IMR-90 (cell line): ENCODE measurements at regions not wholly inside any gene's neighbourhood (a gene's known extent, or its start where the extent isn't known, plus 50 kb on each side); places are given as distances from the start of the nearest gene placed in this dataset.
"Not testable (repeated sequence)": the region's sequence is repeated elsewhere in the genome, so short reads cannot be mapped to it uniquely, and the experiment has no call there.

Source experiments
- ATAC-seq: fragments of 200-7000 bp; cut with Tn5 transposase; 2 replicates; pipeline ENCODE4 v1.9.1; 2020; ENCODE audit warnings: low read depth, mild to moderate bottlenecking, moderate library complexity
- BruUV-seq: library from RNA; stranded (reverse); fragments of 400-500 nt; replicated peaks from 2 replicates; lab custom pipeline; 2021; lab: Mats Ljungman, UMichigan
- CTCF ChIA-PET: fragments of 300-600 bp; formaldehyde crosslinking; extraction: SDS; loops from one replicate; lab custom pipeline; 2021; ENCODE audit warnings: antibody characterized with exemption; lab: Yijun Ruan, JAX
- POLR2A ChIA-PET: fragments of 300-600 bp; sonication (Branson Sonifier 250); formaldehyde crosslinking; loops from one replicate; lab custom pipeline; 2022; ENCODE audit warnings: antibody characterized with exemption; ENCODE audit not compliant: unreplicated experiment; lab: Charles Lee
- DNase-seq: peaks from one replicate; pipeline ENCODE4 v3.0.0; 2013
- H2AFZ ChIP-seq: replicated peaks from 2 replicates; pipeline ENCODE3; 2013; ENCODE audit warnings: low read length, mild to moderate bottlenecking; ENCODE audit not compliant: poor library complexity
- H2AK5ac ChIP-seq: 2 replicates; pipeline ENCODE4 v1.6.1; 2013; ENCODE audit warnings: low read depth, low read length, inconsistent platforms
- H2AK9ac ChIP-seq: replicated peaks from 2 replicates; pipeline ENCODE3; 2013; ENCODE audit warnings: mild to moderate bottlenecking, low read depth, low read length, moderate library complexity; ENCODE audit not compliant: poor library complexity
- H2BK120ac ChIP-seq: 2 replicates; pipeline ENCODE4 v1.6.1; 2013; ENCODE audit warnings: low read depth, low read length, inconsistent platforms
- H2BK15ac ChIP-seq: 3 replicates; pipeline ENCODE4 v1.6.1; 2013; ENCODE audit warnings: low read depth, low read length, inconsistent platforms
- H2BK20ac ChIP-seq: 2 replicates; pipeline ENCODE4 v1.6.1; 2013; ENCODE audit warnings: low read depth, mild to moderate bottlenecking, inconsistent platforms, low read length, moderate library complexity
- H2BK5ac ChIP-seq: 2 replicates; pipeline ENCODE4 v1.6.1; 2013; ENCODE audit warnings: mild to moderate bottlenecking, low read depth, low read length, inconsistent platforms; ENCODE audit not compliant: poor library complexity, severe bottlenecking
- H3K14ac ChIP-seq: replicated peaks from 2 replicates; pipeline ENCODE4 v1.6.1; 2013; ENCODE audit warnings: low read depth, low read length, inconsistent platforms
- H3K18ac ChIP-seq: 2 replicates; pipeline ENCODE4 v1.6.1; 2013; ENCODE audit warnings: low read depth, low read length, control low read depth
- H3K23ac ChIP-seq: 2 replicates; pipeline ENCODE4 v1.6.1; 2013; ENCODE audit warnings: low read depth, low read length, inconsistent platforms
- H3K27ac ChIP-seq: 2 replicates; pipeline ENCODE4 v1.5.1; 2013; ENCODE audit warnings: mild to moderate bottlenecking, control low read depth, low read length; ENCODE audit not compliant: insufficient read depth
- H3K27me3 ChIP-seq: 2 replicates; pipeline ENCODE4 v1.6.1; 2013; ENCODE audit warnings: low read length; ENCODE audit not compliant: control insufficient read depth, insufficient read depth
- H3K36me3 ChIP-seq: 2 replicates; pipeline ENCODE4 v1.6.1; 2013; ENCODE audit warnings: low read length, mixed read lengths; ENCODE audit not compliant: control insufficient read depth, insufficient read depth
- H3K4ac ChIP-seq: 2 replicates; pipeline ENCODE4 v1.6.1; 2013; ENCODE audit warnings: low read depth, low read length, inconsistent platforms
- H3K4me1 ChIP-seq: 2 replicates; pipeline ENCODE4 v1.6.1; 2013; ENCODE audit warnings: low read length, mixed read lengths; ENCODE audit not compliant: control insufficient read depth, insufficient read depth
- H3K4me2 ChIP-seq: 2 replicates; pipeline ENCODE4 v1.6.1; 2013; ENCODE audit warnings: low read depth, mild to moderate bottlenecking, control low read depth, low read length, moderate library complexity
- H3K4me3 ChIP-seq: 2 replicates; pipeline ENCODE4 v1.5.1; 2013; ENCODE audit warnings: low read depth, mild to moderate bottlenecking, control low read depth, low read length, moderate library complexity; ENCODE audit not compliant: insufficient read depth
- H3K56ac ChIP-seq: 2 replicates; pipeline ENCODE4 v1.6.1; 2013; ENCODE audit warnings: low read length, inconsistent platforms; ENCODE audit not compliant: insufficient read depth; ENCODE audit errors: extremely low read depth
- H3K79me1 ChIP-seq, 2 experiments: 2 replicates each; pipeline ENCODE4 v1.6.1; 2013; ENCODE audit warnings: low read length in 2 of 2, inconsistent platforms in 1 of 2, low read depth in 1 of 2
- H3K9ac ChIP-seq: 2 replicates; pipeline ENCODE4 v1.6.1; 2013; ENCODE audit warnings: low read depth, low read length, control low read depth
- H3K9me1 ChIP-seq: 2 replicates; pipeline ENCODE4 v1.6.1; 2013; ENCODE audit warnings: low read length, inconsistent platforms; ENCODE audit not compliant: insufficient read depth
- H3K9me3 ChIP-seq: 2 replicates; pipeline ENCODE4 v1.6.1; 2013; ENCODE audit warnings: low read length; ENCODE audit not compliant: control insufficient read depth, insufficient read depth
- H4K20me1 ChIP-seq: 2 replicates; pipeline ENCODE4 v1.6.1; 2013; ENCODE audit warnings: low read length, inconsistent platforms; ENCODE audit not compliant: insufficient read depth
- H4K5ac ChIP-seq: 2 replicates; pipeline ENCODE4 v1.6.1; 2013; ENCODE audit warnings: mild to moderate bottlenecking, low read depth, low read length, control low read depth
- H4K8ac ChIP-seq, 2 experiments: 2 replicates each; pipeline ENCODE4 v1.6.1; 2013; ENCODE audit warnings: low read depth in 2 of 2, low read length in 2 of 2, control low read depth in 1 of 2, inconsistent platforms in 1 of 2
- H4K91ac ChIP-seq: 2 replicates; pipeline ENCODE4 v1.6.1; 2013; ENCODE audit warnings: low read depth, low read length, inconsistent platforms; ENCODE audit not compliant: insufficient read depth
- WGBS, 2 experiments: methylation state at CpG; one replicate each; pipeline versions ENCODE4 v1.1.5 to v1.1.7; 2013; ENCODE audit warnings: missing lambda C conversion rate in 2 of 2; ENCODE audit not compliant: insufficient read length in 1 of 2; ENCODE audit errors: extremely low coverage in 2 of 2; 5-methylcytosine and 5-hydroxymethylcytosine counted together
- dilution Hi-C: fragments of 300-500 bp; cut with HindIII; formaldehyde crosslinking; loops from one replicate; pipeline ENCODE4 v1.14.3; 2018; ENCODE audit warnings: low sequenced_read_pairs; ENCODE audit not compliant: unreplicated experiment
- in situ Hi-C: fragments of 300-500 bp; cut with MboI; formaldehyde crosslinking; loops from 3 replicates; pipeline ENCODE4 v1.14.3; 2019; ENCODE audit warnings: low sequenced_read_pairs, inconsistent platforms, mixed read lengths
- intact Hi-C: fragments of 100-400 bp; cut with micrococcal nuclease; formaldehyde crosslinking; loops from 2 replicates; pipeline ENCODE4 v1.10.0; 2022

GRCh38 chr7:103227787-103228186 lies 69.4 kb upstream of the PMPCB start:
- H2BK5ac ChIP-seq, H3K9me3 ChIP-seq, H3K23ac ChIP-seq, ATAC-seq, H4K91ac ChIP-seq, H3K18ac ChIP-seq, H3K27me3 ChIP-seq, CTCF ChIA-PET, H2BK120ac ChIP-seq, H4K5ac ChIP-seq, H2AK9ac ChIP-seq, H2BK15ac ChIP-seq, H3K56ac ChIP-seq, H2AFZ ChIP-seq, in situ Hi-C loops, H3K9ac ChIP-seq, H3K14ac ChIP-seq, H3K4me2 ChIP-seq, H3K27ac ChIP-seq, H3K4me1 ChIP-seq, BruUV-seq, H3K9me1 ChIP-seq, dilution Hi-C loops, H4K8ac ChIP-seq, H3K4ac ChIP-seq, H2BK20ac ChIP-seq, H4K20me1 ChIP-seq, POLR2A ChIA-PET, H3K4me3 ChIP-seq, DNase-seq, intact Hi-C loops, H3K79me1 ChIP-seq, H2AK5ac ChIP-seq, H3K36me3 ChIP-seq: not testable (repeated sequence)
- no CpG with 5 or more reads among the region's 1 CpG for WGBS, 2 experiments

- H3K4ac ChIP-seq, BruUV-seq, H4K5ac ChIP-seq, H4K8ac ChIP-seq, intact Hi-C loops, H3K27me3 ChIP-seq, in situ Hi-C loops, H2BK20ac ChIP-seq, H4K91ac ChIP-seq, DNase-seq, H3K4me1 ChIP-seq, H3K18ac ChIP-seq, H3K56ac ChIP-seq, H3K23ac ChIP-seq, H3K14ac ChIP-seq, H3K4me2 ChIP-seq, H3K9me1 ChIP-seq, H2BK15ac ChIP-seq, H3K9me3 ChIP-seq, ATAC-seq, POLR2A ChIA-PET, H3K4me3 ChIP-seq, H3K9ac ChIP-seq, H3K27ac ChIP-seq, CTCF ChIA-PET, H3K36me3 ChIP-seq, H2AK9ac ChIP-seq, H2BK120ac ChIP-seq, H2AFZ ChIP-seq, dilution Hi-C loops, H2BK5ac ChIP-seq, H3K79me1 ChIP-seq, H2AK5ac ChIP-seq, H4K20me1 ChIP-seq: not testable (repeated sequence)
- WGBS, 2 experiments: no CpG with 5 or more reads among the region's 1 CpG
Measured at GRCh38 chr7:103225798-103226197, 71.4 kb upstream of the PMPCB start.
